Neural progenitor cell (in vitro differentiated cells): ENCODE measurements at regions not wholly inside any gene's neighbourhood (a gene's known extent, or its start where the extent isn't known, plus 50 kb on each side); places are given as distances from the start of the nearest gene placed in this dataset.

Experiments
- DNase-seq: peaks from one replicate; pipeline ENCODE4 v3.0.0-alpha.2; 2016; ENCODE audit warnings: low spot score
- H2AFZ ChIP-seq: fragments of 200-600 bp; sonication (generic); replicated peaks from 2 replicates; pipeline ENCODE4 v1.6.1; 2016; ENCODE audit warnings: antibody characterized with exemption
- H3F3A ChIP-seq: fragments of 200-600 bp; sonication (generic); 2 replicates; pipeline ENCODE4 v1.6.1; 2016; ENCODE audit warnings: antibody characterized with exemption, low read depth
- H3K27ac ChIP-seq: fragments of 200-600 bp; sonication (generic); 2 replicates; pipeline ENCODE4 v1.5.1; 2016; ENCODE audit warnings: mild to moderate bottlenecking
- H3K27me3 ChIP-seq: fragments of 200-600 bp; sonication (generic); 2 replicates; pipeline ENCODE4 v1.6.1; 2016; ENCODE audit warnings: mild to moderate bottlenecking, moderate library complexity
- H3K36me3 ChIP-seq: fragments of 200-600 bp; sonication (generic); 2 replicates; pipeline ENCODE4 v1.5.1; 2016
- H3K4me1 ChIP-seq: fragments of 200-600 bp; sonication (generic); 2 replicates; pipeline ENCODE4 v1.6.1; 2016; ENCODE audit warnings: mixed run types
- H3K4me2 ChIP-seq: fragments of 200-600 bp; sonication (generic); 2 replicates; pipeline ENCODE4 v1.6.1; 2016
- H3K4me3 ChIP-seq: fragments of 200-600 bp; sonication (generic); 2 replicates; pipeline ENCODE4 v1.5.1; 2016
- H3K79me2 ChIP-seq: fragments of 200-600 bp; sonication (generic); 2 replicates; pipeline ENCODE4 v1.6.1; 2016; ENCODE audit warnings: low read depth
- H3K9ac ChIP-seq: fragments of 200-600 bp; sonication (generic); 2 replicates; pipeline ENCODE4 v1.6.1; 2016
- H3K9me3 ChIP-seq: fragments of 200-600 bp; sonication (generic); 2 replicates; pipeline ENCODE4 v1.5.1; 2016; ENCODE audit warnings: low read depth
- H4K20me1 ChIP-seq: fragments of 200-600 bp; sonication (generic); 2 replicates; pipeline ENCODE4 v1.6.1; 2016; ENCODE audit warnings: low read depth
- H3K27ac Mint-ChIP-seq: 3 replicates; pipeline ENCODE4 v1.8.0; 2021; ENCODE audit warnings: mixed read lengths
- H3K27me3 Mint-ChIP-seq: 2 replicates; pipeline ENCODE4 v1.8.0; 2022; ENCODE audit warnings: low read depth, mild to moderate bottlenecking, inconsistent platforms, moderate library complexity, mixed read lengths; ENCODE audit not compliant: insufficient read depth
- H3K36me3 Mint-ChIP-seq: 3 replicates; pipeline ENCODE4 v1.8.0; 2021; ENCODE audit warnings: mixed read lengths
- H3K4me1 Mint-ChIP-seq: 3 replicates; pipeline ENCODE4 v1.8.0; 2021; ENCODE audit warnings: mixed read lengths
- H3K4me3 Mint-ChIP-seq: 3 replicates; pipeline ENCODE4 v1.8.0; 2021; ENCODE audit warnings: mild to moderate bottlenecking, moderate library complexity, mixed read lengths
- H3K9me3 Mint-ChIP-seq: 3 replicates; pipeline ENCODE4 v1.8.0; 2020; ENCODE audit warnings: mixed read lengths
- EZH2 ChIP-seq: fragments of 200-600 bp; sonication (generic); IDR thresholded peaks from 2 replicates; pipeline ENCODE4 v1.6.1; 2017; ENCODE audit warnings: antibody characterized with exemption, mild to moderate bottlenecking, moderate library complexity
- EZH2phosphoT487 ChIP-seq: fragments of 200-600 bp; sonication (generic); IDR thresholded peaks from 2 replicates; pipeline ENCODE4 v1.6.1; 2017; ENCODE audit warnings: antibody characterized with exemption
- TF ChIP-seq, protein P1 (sequence below): fragments of 200-600 bp; sonication (generic); IDR thresholded peaks from 2 replicates; pipeline ENCODE4 v1.5.1; 2017; ENCODE audit warnings: antibody characterized with exemption, mild to moderate bottlenecking

GRCh38 chr15:79495775-79496174, 63.6 kb downstream of the MINAR1 start:
- H3K36me3 ChIP-seq: no peaks in the 10 kb centered on the region
- no peaks in the 10 kb centered on the region for H3K9me3 ChIP-seq
- no peak overlapping the region for H3K27ac ChIP-seq
- H3K27me3 ChIP-seq: no peaks in the 10 kb centered on the region
- H3K27ac Mint-ChIP-seq: no peak overlapping the region
- no peak for DNase-seq
- H4K20me1 ChIP-seq: no peaks in the 10 kb centered on the region
- H3K79me2 ChIP-seq: no peaks in the 10 kb centered on the region
- H3K36me3 Mint-ChIP-seq: no peaks in the 10 kb centered on the region
- no peak overlapping the region for H3K4me2 ChIP-seq
- TF ChIP-seq EZH2 (no peak), EZH2phosphoT487 (no peak)
- TF ChIP-seq, protein P1, sequence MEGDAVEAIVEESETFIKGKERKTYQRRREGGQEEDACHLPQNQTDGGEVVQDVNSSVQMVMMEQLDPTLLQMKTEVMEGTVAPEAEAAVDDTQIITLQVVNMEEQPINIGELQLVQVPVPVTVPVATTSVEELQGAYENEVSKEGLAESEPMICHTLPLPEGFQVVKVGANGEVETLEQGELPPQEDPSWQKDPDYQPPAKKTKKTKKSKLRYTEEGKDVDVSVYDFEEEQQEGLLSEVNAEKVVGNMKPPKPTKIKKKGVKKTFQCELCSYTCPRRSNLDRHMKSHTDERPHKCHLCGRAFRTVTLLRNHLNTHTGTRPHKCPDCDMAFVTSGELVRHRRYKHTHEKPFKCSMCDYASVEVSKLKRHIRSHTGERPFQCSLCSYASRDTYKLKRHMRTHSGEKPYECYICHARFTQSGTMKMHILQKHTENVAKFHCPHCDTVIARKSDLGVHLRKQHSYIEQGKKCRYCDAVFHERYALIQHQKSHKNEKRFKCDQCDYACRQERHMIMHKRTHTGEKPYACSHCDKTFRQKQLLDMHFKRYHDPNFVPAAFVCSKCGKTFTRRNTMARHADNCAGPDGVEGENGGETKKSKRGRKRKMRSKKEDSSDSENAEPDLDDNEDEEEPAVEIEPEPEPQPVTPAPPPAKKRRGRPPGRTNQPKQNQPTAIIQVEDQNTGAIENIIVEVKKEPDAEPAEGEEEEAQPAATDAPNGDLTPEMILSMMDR: no peak
- H2AFZ ChIP-seq: no peak overlapping the region
- no peak overlapping the region for H3K9ac ChIP-seq
- H3F3A ChIP-seq: no peaks in the 10 kb centered on the region
- H3K9me3 Mint-ChIP-seq: peaks cover 4% of the 10 kb centered on the region
- H3K4me1 Mint-ChIP-seq: peaks cover 3% of the 10 kb centered on the region
- H3K4me3 ChIP-seq: no peak overlapping the region
- no peaks in the 10 kb centered on the region for H3K4me1 ChIP-seq
- H3K4me3 Mint-ChIP-seq: no peak overlapping the region
- H3K27me3 Mint-ChIP-seq: no peaks in the 10 kb centered on the region

- Mint-ChIP-seq H3K9me3 (peaks cover 4% of the 10 kb centered on the region), H3K27me3 (no peaks in the 10 kb centered on the region), H3K27ac (no peak overlapping the region), H3K4me1 (peaks cover 3% of the 10 kb centered on the region), H3K36me3 (no peaks in the 10 kb centered on the region), H3K4me3 (no peak overlapping the region)
- Histone ChIP-seq H3K27ac (no peak overlapping the region), H3K79me2 (no peaks in the 10 kb centered on the region), H2AFZ (no peak overlapping the region), H3K4me1 (no peaks in the 10 kb centered on the region), H3K9ac (no peak overlapping the region), H4K20me1 (no peaks in the 10 kb centered on the region), H3K9me3 (no peaks in the 10 kb centered on the region), H3F3A (no peaks in the 10 kb centered on the region), H3K27me3 (no peaks in the 10 kb centered on the region), H3K4me3 (no peak overlapping the region), H3K36me3 (no peaks in the 10 kb centered on the region), H3K4me2 (no peak overlapping the region)
- DNase-seq: no peak
- TF ChIP-seq, protein P1: no peak
- no peak for TF ChIP-seq EZH2
- no peak for TF ChIP-seq EZH2phosphoT487
Measured at GRCh38 chr15:79496838-79497237, 64.7 kb downstream of the MINAR1 start.

GRCh38 chr15:79501086-79501485, 69.0 kb downstream of the MINAR1 start:
- DNase-seq: no peak

More at GRCh38 chr15:79501086-79501485, 69.0 kb downstream of the MINAR1 start:
- Mint-ChIP-seq H3K4me3 (no peak overlapping the region), H3K9me3 (no peaks in the 10 kb centered on the region), H3K27me3 (no peaks in the 10 kb centered on the region), H3K27ac (no peak overlapping the region), H3K4me1 (no peaks in the 10 kb centered on the region), H3K36me3 (no peaks in the 10 kb centered on the region)
- Histone ChIP-seq H3K27me3 (no peaks in the 10 kb centered on the region), H3K4me1 (no peaks in the 10 kb centered on the region), H4K20me1 (no peaks in the 10 kb centered on the region), H3K4me2 (no peak overlapping the region), H3K4me3 (no peak overlapping the region), H3K27ac (no peak overlapping the region), H2AFZ (no peak overlapping the region), H3K9ac (no peak overlapping the region), H3K9me3 (no peaks in the 10 kb centered on the region), H3F3A (no peaks in the 10 kb centered on the region), H3K36me3 (no peaks in the 10 kb centered on the region), H3K79me2 (no peaks in the 10 kb centered on the region)
- TF ChIP-seq EZH2: no peak
- TF ChIP-seq, protein P1: no peak
- no peak for TF ChIP-seq EZH2phosphoT487
